ENCODE measurements at regions not wholly inside any gene's neighbourhood (a gene's known extent, or its start where the extent isn't known, plus 50 kb on each side); places are given as distances from the start of the nearest gene placed in this dataset.

DNA sequence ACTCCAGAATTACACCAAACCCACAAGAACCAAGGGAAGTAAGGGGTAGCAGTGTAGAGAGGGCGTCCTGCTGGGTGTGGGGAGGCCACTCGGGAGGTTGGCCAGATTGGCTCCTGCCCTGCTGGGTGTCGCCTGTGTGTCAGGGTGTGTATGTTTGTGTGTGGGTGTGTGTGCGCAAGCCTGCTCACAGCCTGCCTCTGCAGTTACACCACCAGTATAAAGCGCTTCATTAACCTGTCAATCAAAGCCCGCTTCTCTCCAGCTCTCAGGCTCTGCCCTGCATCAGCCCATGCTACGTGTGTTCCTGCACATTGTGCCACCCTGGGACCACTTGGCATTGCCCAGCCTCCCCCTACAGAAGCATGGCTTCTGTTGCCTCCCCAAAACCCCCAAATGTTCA lies 83.3 kb upstream of the PAX2 start:
- H3K79me2 ChIP-seq (ENCODE audit: insufficient read depth, low read length) = no peaks in the 10 kb centered on the region
- DNase-seq (ENCODE audit: low read depth, low spot score) = no peak
- H3K27me3 ChIP-seq (ENCODE audit: insufficient read depth, low read length) = no peaks in the 10 kb centered on the region
- ChIA-PET POLR2A (no interaction called here), CTCF (no interaction called here), RAD21 (ENCODE audit: low non-redundant PET in 1 of 2, low total read pairs in 2 of 2, uncharacterized antibody in 2 of 2, unreplicated experiment in 2 of 2) (no interaction called here)
- H4K20me1 ChIP-seq (ENCODE audit: insufficient read depth) = no peaks in the 10 kb centered on the region
- TF ChIP-seq FOSL1 (IDR thresholded peaks at IDR 0.05; ENCODE audit: low read depth) (no peak), ELF1 (IDR thresholded peaks at IDR 0.05; ENCODE audit: borderline replicate concordance, low read depth) (no peak), EZH2phosphoT487 (IDR thresholded peaks at IDR 0.05; ENCODE audit: borderline replicate concordance) (no peak), SIN3A (IDR thresholded peaks at IDR 0.05; ENCODE audit: low read depth) (no peak), CEBPB (IDR thresholded peaks at IDR 0.05; ENCODE audit: low read depth) (no peak), TCF7L2 (IDR thresholded peaks at IDR 0.05; ENCODE audit: borderline replicate concordance, extremely low read depth, insufficient read depth, insufficient read length) (no peak), POLR2A (IDR thresholded peaks at IDR 0.05; ENCODE audit: borderline replicate concordance, extremely low read depth, insufficient read depth, insufficient read length) (no peak)
- TF ChIP-seq, protein P1, sequence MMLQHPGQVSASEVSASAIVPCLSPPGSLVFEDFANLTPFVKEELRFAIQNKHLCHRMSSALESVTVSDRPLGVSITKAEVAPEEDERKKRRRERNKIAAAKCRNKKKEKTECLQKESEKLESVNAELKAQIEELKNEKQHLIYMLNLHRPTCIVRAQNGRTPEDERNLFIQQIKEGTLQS (IDR thresholded peaks at IDR 0.05) = no peak
- 0 out of 2 replicates have a peak, but pooled peaks have one; percentile 27 for ATAC-seq
- H3K4me1 ChIP-seq (ENCODE audit: control insufficient read depth in 1 of 2, insufficient read depth in 2 of 2, low read length in 2 of 2) = peaks cover 3 to 5% of the 10 kb centered on the region in 2 experiments; a peak in 2 of 4 replicates
- H2AFZ ChIP-seq (ENCODE audit: low read depth, low read length, poor library complexity, severe bottlenecking) = no peak overlapping the region
- no peak overlapping the region for H3K4me2 ChIP-seq (ENCODE audit: low read length)
- H3K9ac ChIP-seq (ENCODE audit: low read length) = no peak overlapping the region
- no peaks in the 10 kb centered on the region for H3K9me3 ChIP-seq (ENCODE audit: control insufficient read depth in 1 of 2, insufficient read depth in 1 of 2, low read depth in 1 of 2, low read length in 2 of 2)
- no peak overlapping the region for H3K27ac ChIP-seq (ENCODE audit: low read depth, low read length)
- H3K4me3 ChIP-seq (replicated peaks in 1 of 2; ENCODE audit: low read depth in 1 of 2, low read length in 2 of 2) = no peak overlapping the region
- H3K9me2 ChIP-seq (ENCODE audit: insufficient read depth) = no peaks in the 10 kb centered on the region
- intact Hi-C loops (cut with micrococcal nuclease) = no loop called here
- BruUV-seq (replicated peaks) = no TSS peak
- no peaks in the 10 kb centered on the region for H3K36me3 ChIP-seq (ENCODE audit: control insufficient read depth in 1 of 2, insufficient read depth in 2 of 2, low read length in 2 of 2)

DNA sequence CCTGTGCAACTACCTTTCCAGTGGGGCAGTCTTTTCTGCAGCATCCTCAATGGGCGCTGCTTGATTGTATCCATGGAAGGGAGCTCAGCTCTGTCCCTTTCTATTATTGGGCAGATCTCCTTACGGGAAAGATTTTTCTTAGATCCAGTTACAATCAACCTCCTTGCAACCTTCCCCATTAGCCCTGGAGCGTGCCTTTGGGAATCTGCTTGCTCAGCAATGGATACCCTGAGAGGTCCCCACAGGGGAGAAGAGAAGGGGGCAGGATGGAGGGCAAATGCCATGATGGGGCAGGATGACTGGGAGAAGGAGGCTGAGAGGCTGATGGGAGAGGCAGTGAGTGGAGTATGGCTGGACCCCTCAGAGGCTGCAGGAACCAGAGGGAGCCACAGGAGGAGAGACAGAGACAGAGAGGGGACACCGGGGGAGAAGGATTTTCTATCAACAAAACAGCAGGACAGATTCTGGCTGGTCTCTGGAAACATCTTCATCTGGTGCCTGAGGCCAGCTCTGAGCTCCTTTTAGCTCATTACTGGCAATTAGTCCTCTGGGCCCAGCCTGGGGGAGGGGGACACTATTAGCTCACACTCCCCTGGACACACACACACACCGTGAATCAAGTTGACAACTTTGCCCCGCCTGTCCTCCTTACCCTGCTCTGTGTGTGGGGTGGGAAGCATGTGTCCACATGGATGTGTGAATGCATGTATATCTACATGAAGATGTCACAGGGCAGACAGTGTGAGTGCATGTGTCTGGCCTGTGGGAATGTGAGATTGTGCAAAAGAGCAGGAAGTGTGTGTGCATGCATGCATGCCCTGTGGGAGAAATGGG lies 80.8 kb upstream of the PAX2 start:
- Histone ChIP-seq H3K36me3 (ENCODE audit: control insufficient read depth in 1 of 2, insufficient read depth in 2 of 2, low read length in 2 of 2) (no peaks in the 10 kb centered on the region), H3K79me2 (ENCODE audit: insufficient read depth, low read length) (no peaks in the 10 kb centered on the region), H3K27me3 (ENCODE audit: insufficient read depth, low read length) (no peaks in the 10 kb centered on the region), H3K27ac (ENCODE audit: low read depth, low read length) (no peak overlapping the region), H3K4me3 (replicated peaks in 1 of 2; ENCODE audit: low read depth in 1 of 2, low read length in 2 of 2) (no peak overlapping the region), H4K20me1 (ENCODE audit: insufficient read depth) (no peaks in the 10 kb centered on the region), H2AFZ (ENCODE audit: low read depth, low read length, poor library complexity, severe bottlenecking) (no peak overlapping the region), H3K4me2 (ENCODE audit: low read length) (no peak overlapping the region), H3K9me2 (ENCODE audit: insufficient read depth) (no peaks in the 10 kb centered on the region), H3K4me1 (ENCODE audit: control insufficient read depth in 1 of 2, insufficient read depth in 2 of 2, low read length in 2 of 2) (peaks cover 3 to 5% of the 10 kb centered on the region in 2 experiments; a peak in 2 of 4 replicates), H3K9ac (ENCODE audit: low read length) (no peak overlapping the region), H3K9me3 (ENCODE audit: control insufficient read depth in 1 of 2, insufficient read depth in 1 of 2, low read depth in 1 of 2, low read length in 2 of 2) (no peaks in the 10 kb centered on the region)
- no TSS peak for BruUV-seq (replicated peaks)
- ChIA-PET RAD21 (ENCODE audit: low non-redundant PET in 1 of 2, low total read pairs in 2 of 2, uncharacterized antibody in 2 of 2, unreplicated experiment in 2 of 2) (no interaction called here), POLR2A (no interaction called here), CTCF (interaction anchor here (1.1 kb wide), 1 partner anchor 79 kb away, joined by 3 read pairs; no protein-coding TSS in a partner anchor)
- intact Hi-C loops (cut with micrococcal nuclease) = no loop called here
- ATAC-seq = no peak
- no peak for DNase-seq (ENCODE audit: low read depth, low spot score)
- TF ChIP-seq EGR1 (IDR thresholded peaks at IDR 0.05; ENCODE audit: low read depth) = no peak
- TF ChIP-seq EZH2 (IDR thresholded peaks at IDR 0.05) = no peak
- TF ChIP-seq SRF (IDR thresholded peaks at IDR 0.05; ENCODE audit: low read depth) = no peak
- TF ChIP-seq POLR2AphosphoS5 (IDR thresholded peaks at IDR 0.05; ENCODE audit: low read depth, low read length) = no peak
- no peak for TF ChIP-seq ZNF274 (IDR thresholded peaks at IDR 0.05; ENCODE audit: low read depth, low read length)
- no peak for TF ChIP-seq SIN3A (IDR thresholded peaks at IDR 0.05; ENCODE audit: low read depth)
- TF ChIP-seq EZH2phosphoT487 (IDR thresholded peaks at IDR 0.05; ENCODE audit: borderline replicate concordance) = no peak
- no peak for TF ChIP-seq SP1 (IDR thresholded peaks at IDR 0.05; ENCODE audit: low read depth)
- TF ChIP-seq CEBPB (IDR thresholded peaks at IDR 0.05; ENCODE audit: low read depth) = no peak
- TF ChIP-seq, protein P1 (IDR thresholded peaks at IDR 0.05) = no peak
- no peak for TF ChIP-seq FOSL1 (IDR thresholded peaks at IDR 0.05; ENCODE audit: low read depth)
- no peak for TF ChIP-seq CBX3 (IDR thresholded peaks at IDR 0.05; ENCODE audit: low read depth)
- TF ChIP-seq, protein P2, sequence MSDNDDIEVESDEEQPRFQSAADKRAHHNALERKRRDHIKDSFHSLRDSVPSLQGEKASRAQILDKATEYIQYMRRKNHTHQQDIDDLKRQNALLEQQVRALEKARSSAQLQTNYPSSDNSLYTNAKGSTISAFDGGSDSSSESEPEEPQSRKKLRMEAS (IDR thresholded peaks at IDR 0.05) = no peak
- TF ChIP-seq POLR2A (IDR thresholded peaks at IDR 0.05; ENCODE audit: borderline replicate concordance, extremely low read depth, insufficient read depth, insufficient read length) = no peak
- TF ChIP-seq ELF1 (IDR thresholded peaks at IDR 0.05; ENCODE audit: borderline replicate concordance, low read depth) = no peak

Measured in HCT116 (cell line).